ENCODE measurements at regions not wholly inside any gene's neighbourhood (a gene's known extent, or its start where the extent isn't known, plus 50 kb on each side); places are given as distances from the start of the nearest gene placed in this dataset.

- TF ChIP-seq, protein P1, sequence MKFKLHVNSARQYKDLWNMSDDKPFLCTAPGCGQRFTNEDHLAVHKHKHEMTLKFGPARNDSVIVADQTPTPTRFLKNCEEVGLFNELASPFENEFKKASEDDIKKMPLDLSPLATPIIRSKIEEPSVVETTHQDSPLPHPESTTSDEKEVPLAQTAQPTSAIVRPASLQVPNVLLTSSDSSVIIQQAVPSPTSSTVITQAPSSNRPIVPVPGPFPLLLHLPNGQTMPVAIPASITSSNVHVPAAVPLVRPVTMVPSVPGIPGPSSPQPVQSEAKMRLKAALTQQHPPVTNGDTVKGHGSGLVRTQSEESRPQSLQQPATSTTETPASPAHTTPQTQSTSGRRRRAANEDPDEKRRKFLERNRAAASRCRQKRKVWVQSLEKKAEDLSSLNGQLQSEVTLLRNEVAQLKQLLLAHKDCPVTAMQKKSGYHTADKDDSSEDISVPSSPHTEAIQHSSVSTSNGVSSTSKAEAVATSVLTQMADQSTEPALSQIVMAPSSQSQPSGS (IDR thresholded peaks at IDR 0.05; ENCODE audit: low read length), result no peak
- TF ChIP-seq FOSL1 (IDR thresholded peaks at IDR 0.05; ENCODE audit: insufficient read depth, low read depth, low read length) (no peak), GTF2F1 (IDR thresholded peaks at IDR 0.05; ENCODE audit: borderline replicate concordance, low read depth, low read length) (no peak), E2F6 (IDR thresholded peaks at IDR 0.05) (no peak), RNF2 (IDR thresholded peaks at IDR 0.05; ENCODE audit: borderline replicate concordance, low read depth, low read length, missing control alignments, poor library complexity, severe bottlenecking) (no peak), CHD2 (IDR thresholded peaks at IDR 0.05; ENCODE audit: low read length) (no peak)
Observed at GRCh38 chrX:43474321-43474720, 181.8 kb upstream of the MAOA start (continued).
